Fibroblast of villous mesenchyme (primary cell): ENCODE measurements at regions not wholly inside any gene's neighbourhood (a gene's known extent, or its start where the extent isn't known, plus 50 kb on each side); places are given as distances from the start of the nearest gene placed in this dataset.

Experiments
- DNase-seq: peaks from one replicate; pipeline ENCODE4 v3.0.0-alpha.2; 2010; ENCODE audit warnings: low read depth
- H3K4me3 ChIP-seq: 2 replicates; pipeline ENCODE4 v1.5.1; 2011; ENCODE audit warnings: low read depth, mild to moderate bottlenecking, low read length
- TF ChIP-seq, protein P1 (sequence below): IDR thresholded peaks from 2 replicates; pipeline ENCODE4 v1.5.1; 2012; ENCODE audit warnings: low read depth, mild to moderate bottlenecking, low read length; ENCODE audit not compliant: insufficient read depth

DNA sequence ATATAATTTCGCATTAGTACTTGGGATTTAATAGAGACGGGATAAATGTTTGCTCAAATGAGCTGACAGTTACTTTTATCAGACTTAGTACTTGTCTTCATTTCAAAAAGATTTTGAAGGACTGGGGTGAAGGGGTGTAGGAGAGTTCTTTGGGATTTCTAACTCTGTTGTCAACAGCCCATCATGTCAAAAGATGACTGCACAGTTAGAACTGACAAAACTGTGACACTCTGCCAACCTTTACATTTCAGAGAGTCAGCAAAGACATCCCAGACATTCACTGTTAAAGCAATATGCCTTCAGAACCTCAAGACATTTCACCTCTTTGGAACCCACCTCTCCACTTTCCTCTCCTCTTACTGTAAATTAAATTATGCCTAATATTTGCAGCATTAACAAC is 285.4 kb upstream of the SPHKAP start:
- no peak overlapping the region for H3K4me3 ChIP-seq
- no peak for DNase-seq
- TF ChIP-seq, protein P1, sequence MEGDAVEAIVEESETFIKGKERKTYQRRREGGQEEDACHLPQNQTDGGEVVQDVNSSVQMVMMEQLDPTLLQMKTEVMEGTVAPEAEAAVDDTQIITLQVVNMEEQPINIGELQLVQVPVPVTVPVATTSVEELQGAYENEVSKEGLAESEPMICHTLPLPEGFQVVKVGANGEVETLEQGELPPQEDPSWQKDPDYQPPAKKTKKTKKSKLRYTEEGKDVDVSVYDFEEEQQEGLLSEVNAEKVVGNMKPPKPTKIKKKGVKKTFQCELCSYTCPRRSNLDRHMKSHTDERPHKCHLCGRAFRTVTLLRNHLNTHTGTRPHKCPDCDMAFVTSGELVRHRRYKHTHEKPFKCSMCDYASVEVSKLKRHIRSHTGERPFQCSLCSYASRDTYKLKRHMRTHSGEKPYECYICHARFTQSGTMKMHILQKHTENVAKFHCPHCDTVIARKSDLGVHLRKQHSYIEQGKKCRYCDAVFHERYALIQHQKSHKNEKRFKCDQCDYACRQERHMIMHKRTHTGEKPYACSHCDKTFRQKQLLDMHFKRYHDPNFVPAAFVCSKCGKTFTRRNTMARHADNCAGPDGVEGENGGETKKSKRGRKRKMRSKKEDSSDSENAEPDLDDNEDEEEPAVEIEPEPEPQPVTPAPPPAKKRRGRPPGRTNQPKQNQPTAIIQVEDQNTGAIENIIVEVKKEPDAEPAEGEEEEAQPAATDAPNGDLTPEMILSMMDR: no peak

DNA sequence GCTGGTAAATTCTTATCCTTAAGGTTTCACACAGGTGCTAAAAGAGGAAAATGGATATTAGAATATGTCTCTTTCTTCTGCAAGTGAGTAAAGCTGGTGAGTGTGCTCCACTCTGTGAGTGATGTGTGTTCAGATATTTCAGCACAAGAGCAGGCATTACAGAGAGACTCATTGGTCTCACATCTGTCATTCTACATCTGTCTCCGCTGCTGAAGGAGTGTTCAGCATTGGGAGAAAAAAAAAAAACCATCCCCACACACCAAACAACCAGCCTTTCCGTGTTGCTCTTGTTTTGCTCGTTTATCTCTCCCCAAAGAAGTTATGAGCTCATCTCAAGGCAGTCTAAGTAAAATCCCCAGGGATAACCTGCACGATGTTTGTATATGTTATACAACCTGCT is 283.9 kb upstream of the SPHKAP start:
- no peak overlapping the region for H3K4me3 ChIP-seq
- TF ChIP-seq, protein P1: no peak
- DNase-seq: no peak

DNA sequence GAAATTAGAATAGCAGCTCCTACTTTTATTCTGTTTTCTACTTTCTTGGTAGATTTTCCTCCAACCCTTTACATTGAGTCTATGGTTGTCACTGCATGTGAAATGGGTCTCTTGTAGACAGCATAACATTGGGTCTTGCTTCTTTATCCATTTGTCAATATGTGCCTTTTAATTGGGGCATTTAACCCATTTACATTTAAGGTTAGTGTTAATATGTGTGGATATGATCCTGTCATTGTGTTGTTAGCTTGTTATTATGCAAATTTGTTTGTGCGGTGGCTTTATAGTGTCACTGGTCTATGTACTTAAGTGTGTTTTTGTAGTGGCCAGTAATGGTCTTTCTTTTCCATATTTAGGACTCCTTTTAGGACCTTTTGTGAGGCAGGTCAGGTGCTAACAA is 276.9 kb upstream of the SPHKAP start:
- no peak for DNase-seq
- TF ChIP-seq, protein P1: no peak
- no peak overlapping the region for H3K4me3 ChIP-seq

DNA sequence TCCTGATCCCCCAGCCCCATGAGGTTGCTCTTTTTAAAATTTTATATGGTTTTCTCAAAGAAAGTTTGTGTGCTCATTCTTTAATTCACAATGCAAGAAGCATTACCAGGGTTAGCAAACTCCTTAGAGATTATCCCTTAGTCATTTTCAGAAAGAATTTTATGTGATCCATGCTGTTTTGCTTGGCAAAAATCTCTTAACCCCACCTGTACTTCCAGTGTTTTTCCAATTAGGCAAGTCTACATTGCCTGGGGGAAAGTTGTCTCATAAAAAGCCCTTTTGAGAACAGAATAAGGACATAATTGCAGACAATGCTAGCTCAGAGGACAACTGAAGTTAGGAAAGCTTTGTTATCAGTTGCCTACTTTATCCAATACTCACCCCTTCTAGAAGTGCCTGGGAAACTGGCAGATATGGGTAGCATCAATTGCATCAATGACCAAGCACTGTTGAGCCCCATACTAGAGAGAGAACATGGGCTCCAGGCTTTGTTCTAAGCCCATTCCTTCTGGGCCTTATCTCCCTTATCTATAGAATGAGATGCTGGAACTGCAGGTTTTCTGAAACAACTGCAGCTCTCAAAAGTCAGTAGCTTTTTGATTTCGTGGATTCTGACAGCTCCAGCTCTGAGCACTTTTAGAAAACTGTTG is 265.9 kb upstream of the SPHKAP start:
- TF ChIP-seq, protein P1: no peak
- no peak for DNase-seq
- no peak overlapping the region for H3K4me3 ChIP-seq

DNA sequence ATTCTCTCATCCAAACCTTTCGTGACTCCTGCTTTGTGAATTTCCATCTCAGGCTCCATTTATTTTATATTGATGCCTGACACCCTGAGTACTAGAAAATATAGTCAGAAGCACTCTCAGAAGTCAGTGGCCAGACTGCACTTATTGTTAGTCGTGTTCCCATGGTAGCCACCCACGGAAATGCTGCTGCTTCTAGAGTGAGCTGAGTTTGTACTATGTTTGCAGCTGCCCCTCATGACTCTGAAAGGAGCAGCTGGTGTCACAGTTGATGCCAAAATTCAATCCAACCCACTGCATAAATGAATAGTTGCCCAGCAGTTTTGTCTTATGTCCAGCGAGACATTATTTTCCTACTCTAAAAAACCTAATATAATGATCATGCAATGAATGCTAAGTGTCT is 265.2 kb upstream of the SPHKAP start:
- TF ChIP-seq, protein P1: no peak
- DNase-seq: no peak
- no peak overlapping the region for H3K4me3 ChIP-seq

DNA sequence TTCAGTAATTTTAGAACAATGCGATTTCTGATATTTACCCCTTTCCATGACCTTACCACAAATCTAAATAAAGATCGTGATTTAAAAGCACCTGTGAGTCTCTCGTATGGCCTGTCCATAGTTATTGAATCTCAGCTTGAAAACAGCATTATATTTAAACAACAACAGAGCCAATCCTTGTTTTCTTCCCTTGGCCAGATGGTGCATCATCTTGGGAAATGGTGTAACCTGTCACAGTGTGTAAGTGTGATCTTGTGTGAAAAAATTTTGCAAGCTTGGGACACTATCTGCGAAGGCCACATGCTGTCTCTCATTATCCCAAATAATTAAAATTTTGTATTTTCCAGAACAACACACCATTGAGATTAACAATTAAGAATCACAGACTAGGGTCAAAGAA is 262.7 kb upstream of the SPHKAP start:
- TF ChIP-seq, protein P1: no peak
- no peak for DNase-seq
- no peak overlapping the region for H3K4me3 ChIP-seq

DNA sequence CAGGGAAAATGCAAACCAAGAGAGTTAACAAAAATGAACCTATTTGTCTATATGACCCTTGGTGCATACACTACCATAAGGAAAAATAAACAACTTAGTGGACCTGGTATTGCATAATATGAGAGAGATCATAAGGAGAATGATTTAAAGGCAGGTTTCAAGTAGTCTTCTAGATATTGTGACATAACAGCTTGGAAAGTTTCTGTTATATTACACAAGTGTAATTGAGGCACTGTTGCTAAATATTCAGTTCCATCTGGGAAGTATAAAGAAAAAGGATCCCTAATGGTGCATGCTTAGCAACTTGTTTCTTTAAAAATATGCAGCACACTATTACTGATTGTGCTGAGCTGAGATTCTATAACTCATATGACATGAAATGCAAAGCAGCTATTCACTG is 252.2 kb upstream of the SPHKAP start:
- TF ChIP-seq, protein P1: no peak
- peak; percentile 20 for DNase-seq
- no peak overlapping the region for H3K4me3 ChIP-seq
